Natural killer cell (primary cell): ENCODE measurements at regions not wholly inside any gene's neighbourhood (a gene's known extent, or its start where the extent isn't known, plus 50 kb on each side); places are given as distances from the start of the nearest gene placed in this dataset.

Experiments used
- ATAC-seq, 3 donors: fragments of 150-1000 bp in 2 of 3; fragments of 200-7000 bp in 1 of 3; cut with Tn5 transposase; 1 replicate in 1 of 3; 2 replicates in 2 of 3; pipeline ENCODE4 v1.10.0; 2021; ENCODE audit warnings: mild to moderate bottlenecking in 2 of 3, moderate library complexity in 2 of 3
- DNase-seq, 2 donors: peaks; one replicate each; pipeline versions ENCODE4 v3.0.0 to v3.0.0-alpha.2; 2013 to 2021; ENCODE audit warnings: mixed read lengths in 1 of 2
- H3K27ac ChIP-seq: one replicate; pipeline ENCODE4 v1.5.1; 2013; ENCODE audit warnings: mild to moderate bottlenecking, low read length
- H3K27me3 ChIP-seq: one replicate; pipeline ENCODE4 v1.6.1; 2013; ENCODE audit warnings: low read length; ENCODE audit not compliant: control insufficient read depth, insufficient read depth
- H3K36me3 ChIP-seq: one replicate; pipeline ENCODE4 v1.6.1; 2013; ENCODE audit warnings: low read length; ENCODE audit not compliant: control insufficient read depth, insufficient read depth
- H3K4me1 ChIP-seq: one replicate; pipeline ENCODE4 v1.6.1; 2013; ENCODE audit warnings: low read length; ENCODE audit not compliant: control insufficient read depth, insufficient read depth
- H3K4me3 ChIP-seq: one replicate; pipeline ENCODE4 v1.5.1; 2013; ENCODE audit warnings: low read length
- H3K9me3 ChIP-seq: one replicate; pipeline ENCODE4 v1.6.1; 2013; ENCODE audit warnings: low read length; ENCODE audit not compliant: control insufficient read depth, insufficient read depth
- H3K27ac Mint-ChIP-seq, 2 donors: one replicate each; pipeline ENCODE4 v1.8.0; 2022; ENCODE audit warnings: mild to moderate bottlenecking in 2 of 2, mixed read lengths in 2 of 2, moderate library complexity in 1 of 2
- H3K27me3 Mint-ChIP-seq, 2 donors: one replicate each; pipeline ENCODE4 v1.8.0; 2022; ENCODE audit warnings: low read depth in 2 of 2, mixed read lengths in 2 of 2
- H3K36me3 Mint-ChIP-seq: one replicate; pipeline ENCODE4 v1.8.0; 2022; ENCODE audit warnings: mixed read lengths
- H3K4me1 Mint-ChIP-seq, 2 donors: one replicate each; pipeline ENCODE4 v1.8.0; 2022; ENCODE audit warnings: mixed read lengths in 2 of 2
- H3K4me3 Mint-ChIP-seq: one replicate; pipeline ENCODE4 v1.8.0; 2022; ENCODE audit warnings: mild to moderate bottlenecking, moderate library complexity, mixed read lengths
- H3K9me3 Mint-ChIP-seq, 2 donors: one replicate each; pipeline ENCODE4 v1.8.0; 2022; ENCODE audit warnings: mixed read lengths in 2 of 2
- CTCF ChIP-seq: fragments of 200-600 bp; IDR thresholded peaks from one replicate; pipeline ENCODE4 v1.8.0; 2022; ENCODE audit warnings: antibody characterized with exemption
- WGBS: methylation state at CpG from one replicate; pipeline ENCODE4 v1.1.7; 2013; ENCODE audit warnings: missing lambda C conversion rate; ENCODE audit not compliant: insufficient coverage; 5-methylcytosine and 5-hydroxymethylcytosine counted together
- intact Hi-C: fragments of 100-400 bp; cut with micrococcal nuclease; formaldehyde crosslinking; loops from one replicate; pipeline ENCODE4 v1.14.2; 2022

- H3K36me3 ChIP-seq: peaks cover 2% of the 10 kb centered on the region
- Mint-ChIP-seq H3K27me3 (no peaks in the 10 kb centered on the region), H3K36me3 (no peaks in the 10 kb centered on the region), H3K27ac (no peak overlapping the region), H3K4me1 (peaks cover 60 to 65% of the 10 kb centered on the region in 2 donors), H3K9me3 (no peaks in the 10 kb centered on the region), H3K4me3 (no peak overlapping the region)
- H3K27ac ChIP-seq: no peak overlapping the region
- no peak for ATAC-seq
- no peaks in the 10 kb centered on the region for H3K27me3 ChIP-seq
- 100% methylated on average over 2 of the region's 2 CpGs for WGBS
- H3K4me1 ChIP-seq: no peaks in the 10 kb centered on the region
- intact Hi-C loops: no loop called here
- no peak overlapping the region for H3K4me3 ChIP-seq
- TF ChIP-seq CTCF: no peak
- H3K9me3 ChIP-seq: no peaks in the 10 kb centered on the region
- DNase-seq: no peak
Measured at GRCh38 chr13:74004109-74004508, 130.1 kb downstream of the KLF12 start.

DNA sequence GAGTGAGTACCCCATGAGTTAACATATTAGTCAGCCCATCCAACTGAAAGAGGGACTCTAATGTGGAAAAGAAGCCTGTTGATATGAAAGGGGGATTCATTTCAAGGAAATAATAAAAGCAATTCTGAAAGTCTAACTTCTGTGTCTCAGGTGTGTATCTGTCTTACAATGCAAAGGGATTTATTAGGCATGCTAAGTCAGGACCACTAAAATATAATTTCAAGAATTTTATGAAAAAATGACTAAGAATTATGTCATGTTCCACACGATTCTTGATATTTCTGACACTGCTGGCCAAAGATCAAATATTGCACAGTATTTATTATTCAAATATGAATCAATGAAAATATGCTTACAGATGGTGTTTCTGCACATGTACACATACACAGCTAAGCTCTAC is 130.8 kb downstream of the KLF12 start:
- Mint-ChIP-seq H3K9me3 (no peaks in the 10 kb centered on the region), H3K27ac (no peak overlapping the region), H3K36me3 (no peaks in the 10 kb centered on the region), H3K4me3 (no peak overlapping the region), H3K4me1 (peaks cover 61 to 65% of the 10 kb centered on the region in 2 donors), H3K27me3 (no peaks in the 10 kb centered on the region)
- Histone ChIP-seq H3K27ac (no peak overlapping the region), H3K9me3 (no peaks in the 10 kb centered on the region), H3K4me3 (no peak overlapping the region), H3K4me1 (no peaks in the 10 kb centered on the region), H3K36me3 (peaks cover 2% of the 10 kb centered on the region), H3K27me3 (no peaks in the 10 kb centered on the region)
- DNase-seq (no peak), ATAC-seq (no peak)
- intact Hi-C loops: no loop called here
- no peak for TF ChIP-seq CTCF
- no CpG with 5 or more reads among the region's 1 CpG for WGBS

GRCh38 chr13:74000876-74001275 is 133.3 kb downstream of the KLF12 start:
- H3K36me3 ChIP-seq: no peaks in the 10 kb centered on the region
- TF ChIP-seq CTCF: no peak
- Mint-ChIP-seq H3K9me3 (no peaks in the 10 kb centered on the region), H3K36me3 (no peaks in the 10 kb centered on the region), H3K27ac (peak overlapping the region in 1 of 2 donors; percentile 22), H3K4me3 (no peak overlapping the region), H3K4me1 (peaks cover 65 to 67% of the 10 kb centered on the region in 2 donors), H3K27me3 (no peaks in the 10 kb centered on the region)
- ATAC-seq (no peak), DNase-seq (no peak)
- no peaks in the 10 kb centered on the region for H3K9me3 ChIP-seq
- H3K4me3 ChIP-seq: no peak overlapping the region
- no peaks in the 10 kb centered on the region for H3K4me1 ChIP-seq
- no peaks in the 10 kb centered on the region for H3K27me3 ChIP-seq
- intact Hi-C loops: no loop called here
- no peak overlapping the region for H3K27ac ChIP-seq
- 100% methylated on average over 1 of the region's 1 CpG for WGBS

GRCh38 chr13:73998631-73999030 is 135.6 kb downstream of the KLF12 start:
- H3K9me3 Mint-ChIP-seq: no peaks in the 10 kb centered on the region
- H3K27me3 Mint-ChIP-seq: no peaks in the 10 kb centered on the region
- intact Hi-C loops: no loop called here
- peaks cover 3% of the 10 kb centered on the region for H3K36me3 ChIP-seq
- no peak overlapping the region for H3K4me3 Mint-ChIP-seq
- H3K27ac ChIP-seq: no peak overlapping the region
- H3K27ac Mint-ChIP-seq: peak overlapping the region; percentile 47 to 59
- ATAC-seq (peak in 1 of 3 donors; percentile 59), DNase-seq (peak in 1 of 2 donors; percentile 35)
- WGBS: 75% methylated on average over 1 of the region's 2 CpGs
- H3K4me3 ChIP-seq: no peak overlapping the region
- no peaks in the 10 kb centered on the region for H3K36me3 Mint-ChIP-seq
- H3K4me1 ChIP-seq: no peaks in the 10 kb centered on the region
- TF ChIP-seq CTCF: no peak
- peaks cover 75 to 79% of the 10 kb centered on the region in 2 donors for H3K4me1 Mint-ChIP-seq
- H3K27me3 ChIP-seq: no peaks in the 10 kb centered on the region
- no peaks in the 10 kb centered on the region for H3K9me3 ChIP-seq
